ENCODE measurements at regions not wholly inside any gene's neighbourhood (a gene's known extent, or its start where the extent isn't known, plus 50 kb on each side); places are given as distances from the start of the nearest gene placed in this dataset.
"Not testable (repeated sequence)": the region's sequence is repeated elsewhere in the genome, so short reads cannot be mapped to it uniquely, and the experiment has no call there.

- Mint-ChIP-seq H3K4me1 (ENCODE audit: low read depth) (peaks cover 41% of the 10 kb centered on the region), H3K27ac (peak overlapping the region; percentile 35), H3K9me3 (ENCODE audit: insufficient read depth) (no peaks in the 10 kb centered on the region), H3K36me3 (ENCODE audit: low read depth) (no peaks in the 10 kb centered on the region), H3K4me3 (no peak overlapping the region), H3K27me3 (ENCODE audit: low read depth) (no peaks in the 10 kb centered on the region)
- CTCF ChIA-PET = interaction anchor here (0.8 to 7.5 kb wide), 7 partner anchors 11 to 1702 kb away, joined by 3 to 51 read pairs (median 4); no protein-coding TSS in a partner anchor
- no peak for DNase-seq
- POLR2A ChIA-PET = interaction anchor here (1.0 kb wide), 1 partner anchor 257 kb away, joined by 3 read pairs; the partner anchor contains the start of gene BTBD10
- ATAC-seq = no peak
Measured at GRCh38 chr11:13206086-13206640, 71.4 kb upstream of the BMAL1 start.

GRCh38 chr11:13207270-13207664 lies 70.3 kb upstream of the BMAL1 start:
- Mint-ChIP-seq H3K4me1 (ENCODE audit: low read depth) (peaks cover 41% of the 10 kb centered on the region), H3K27me3 (ENCODE audit: low read depth) (no peaks in the 10 kb centered on the region), H3K9me3 (ENCODE audit: insufficient read depth) (no peaks in the 10 kb centered on the region), H3K27ac (peak overlapping the region; percentile 69), H3K36me3 (ENCODE audit: low read depth) (no peaks in the 10 kb centered on the region), H3K4me3 (peak overlapping the region; percentile 56)
- POLR2A ChIA-PET = interaction anchor here (0.6 to 1.2 kb wide), 2 partner anchors 132 to 690 kb away, joined by 3 read pairs; no protein-coding TSS in a partner anchor
- ATAC-seq = no peak
- CTCF ChIA-PET = interaction anchor here (0.6 to 7.5 kb wide), 4 partner anchors 72 to 258 kb away, joined by 3 to 51 read pairs (median 24); no protein-coding TSS in a partner anchor
- no peak for DNase-seq

DNA sequence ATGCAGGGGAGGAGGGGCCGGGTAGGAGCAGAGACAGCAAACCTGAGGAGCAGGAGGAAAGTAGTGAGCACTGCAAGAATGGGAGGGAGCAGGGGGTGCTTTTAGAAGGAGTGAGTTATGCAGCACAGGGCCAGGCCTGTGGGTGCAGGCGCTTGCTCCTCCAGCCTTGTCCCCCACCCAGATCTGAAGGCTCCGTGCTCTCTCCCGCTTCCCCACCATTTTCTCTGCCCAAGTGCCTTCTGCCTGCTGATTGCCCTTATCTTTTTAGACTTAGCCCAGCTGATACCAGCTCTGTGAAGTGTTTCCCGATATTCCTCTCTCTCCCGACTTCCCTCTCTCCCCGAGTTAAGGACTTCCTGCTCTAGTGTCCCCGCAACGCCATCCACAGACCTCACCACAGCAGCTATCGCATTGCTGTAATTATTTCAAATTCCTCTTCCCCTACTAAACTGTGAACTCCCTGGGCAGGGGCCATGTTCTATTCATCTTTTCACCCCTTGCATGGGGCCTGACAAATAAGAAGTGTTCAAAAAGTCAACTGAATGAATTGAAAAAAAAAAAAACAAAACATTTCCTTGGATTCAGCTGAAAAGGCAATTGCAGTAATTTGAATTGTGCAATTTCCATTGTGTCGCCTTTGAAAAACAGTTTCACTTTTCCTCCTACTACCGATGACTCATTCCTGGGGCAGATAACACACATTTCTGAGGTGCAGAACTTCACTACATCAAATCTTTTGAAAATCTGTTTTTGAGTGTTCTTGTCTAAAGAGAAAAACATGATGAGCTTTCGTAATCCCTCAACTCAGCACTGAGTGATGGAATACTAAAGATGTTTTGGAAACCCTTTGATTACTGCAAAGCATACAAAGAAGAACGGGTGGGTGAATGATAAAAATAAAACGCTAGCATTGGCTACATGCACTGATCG lies 69.7 kb upstream of the BMAL1 start:
- ChIA-PET CTCF (interaction anchor here (0.6 to 7.5 kb wide), 7 partner anchors 18 to 257 kb away, joined by 3 to 51 read pairs (median 8); no protein-coding TSS in a partner anchor), POLR2A (interaction anchor here (0.6 to 1.2 kb wide), 2 partner anchors 131 to 691 kb away, joined by 3 read pairs; no protein-coding TSS in a partner anchor)
- Mint-ChIP-seq H3K9me3 (ENCODE audit: insufficient read depth) (no peaks in the 10 kb centered on the region), H3K36me3 (ENCODE audit: low read depth) (no peaks in the 10 kb centered on the region), H3K27ac (peak overlapping the region; percentile 69), H3K4me1 (ENCODE audit: low read depth) (peaks cover 41% of the 10 kb centered on the region), H3K4me3 (peak overlapping the region; percentile 56), H3K27me3 (ENCODE audit: low read depth) (no peaks in the 10 kb centered on the region)
- DNase-seq = peak; percentile 33
- ATAC-seq = peak; percentile 73

DNA sequence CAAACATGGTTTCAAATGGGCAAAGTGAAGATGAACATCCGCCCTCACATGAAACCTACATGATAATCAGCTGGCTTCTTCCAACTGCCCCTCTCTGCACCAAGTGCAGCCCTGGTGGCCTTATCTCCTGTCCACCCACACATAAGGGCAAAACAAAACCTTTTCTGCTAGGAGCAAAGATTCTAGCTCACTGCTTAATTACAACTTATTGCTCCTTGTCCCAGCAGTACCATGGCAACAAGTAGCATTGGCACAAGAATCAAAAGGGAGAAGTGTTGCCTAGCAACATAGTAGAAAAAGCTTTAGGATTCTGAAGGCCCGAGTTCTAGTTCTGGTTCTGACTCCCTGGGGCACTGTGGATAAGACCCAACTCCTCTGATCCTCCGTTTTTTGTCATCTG lies 68.7 kb upstream of the BMAL1 start:
- Mint-ChIP-seq H3K4me3 (no peak overlapping the region), H3K4me1 (ENCODE audit: low read depth) (peaks cover 41% of the 10 kb centered on the region), H3K36me3 (ENCODE audit: low read depth) (no peaks in the 10 kb centered on the region), H3K27ac (no peak overlapping the region), H3K27me3 (ENCODE audit: low read depth) (peaks cover 1% of the 10 kb centered on the region), H3K9me3 (ENCODE audit: insufficient read depth) (no peaks in the 10 kb centered on the region)
- ChIA-PET POLR2A (no interaction called here), CTCF (interaction anchor here (1.0 to 7.5 kb wide), 9 partner anchors 19 to 176 kb away, joined by 3 to 51 read pairs (median 8); no protein-coding TSS in a partner anchor)
- no peak for DNase-seq
- no peak for ATAC-seq

DNA sequence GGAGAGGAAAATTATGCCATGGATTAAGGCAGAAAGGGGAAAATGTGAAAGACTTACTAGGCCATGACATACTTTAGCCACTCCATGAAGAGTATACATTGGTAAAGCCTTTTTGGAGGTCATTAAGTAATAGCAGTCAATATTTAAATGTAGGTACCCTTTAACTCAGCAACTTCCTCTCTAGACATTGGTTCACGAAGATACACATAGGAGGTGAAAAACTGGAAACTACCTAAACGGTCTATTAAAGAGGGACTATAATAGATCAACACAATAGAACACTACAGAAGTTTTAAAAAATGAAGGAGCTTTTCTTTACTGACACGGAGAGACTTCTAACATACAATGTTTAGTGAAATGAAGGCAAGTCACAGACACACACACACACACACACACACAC lies 68.2 kb upstream of the BMAL1 start:
- ATAC-seq = no peak
- no peak overlapping the region for H3K4me3 Mint-ChIP-seq
- ChIA-PET POLR2A (no interaction called here), CTCF (interaction anchor here (0.8 to 7.5 kb wide), 18 partner anchors 12 to 256 kb away, joined by 3 to 51 read pairs (median 6); no protein-coding TSS in a partner anchor)
- no peaks in the 10 kb centered on the region for H3K9me3 Mint-ChIP-seq (ENCODE audit: insufficient read depth)
- H3K27ac Mint-ChIP-seq = no peak overlapping the region
- H3K36me3 Mint-ChIP-seq (ENCODE audit: low read depth) = no peaks in the 10 kb centered on the region
- DNase-seq = no peak
- peaks cover 3% of the 10 kb centered on the region for H3K27me3 Mint-ChIP-seq (ENCODE audit: low read depth)
- peaks cover 39% of the 10 kb centered on the region for H3K4me1 Mint-ChIP-seq (ENCODE audit: low read depth)

GRCh38 chr11:13210424-13210823 lies 67.2 kb upstream of the BMAL1 start:
- ChIA-PET CTCF (interaction anchor here (0.8 to 7.5 kb wide), 23 partner anchors 13 to 255 kb away, joined by 3 to 51 read pairs (median 4); no protein-coding TSS in a partner anchor), POLR2A (interaction anchor here (0.6 kb wide), 1 partner anchor 1110 kb away, joined by 4 read pairs; no protein-coding TSS in a partner anchor)
- H3K36me3 Mint-ChIP-seq (ENCODE audit: low read depth) = no peaks in the 10 kb centered on the region
- ATAC-seq (no peak), DNase-seq (peak; percentile 57)
- H3K27me3 Mint-ChIP-seq (ENCODE audit: low read depth) = peaks cover 8% of the 10 kb centered on the region
- H3K9me3 Mint-ChIP-seq (ENCODE audit: insufficient read depth) = no peaks in the 10 kb centered on the region
- H3K4me1 Mint-ChIP-seq (ENCODE audit: low read depth) = peaks cover 30% of the 10 kb centered on the region
- no peak overlapping the region for H3K27ac Mint-ChIP-seq
- H3K4me3 Mint-ChIP-seq = no peak overlapping the region

- Mint-ChIP-seq H3K4me1 (ENCODE audit: low read depth) (peaks cover 3% of the 10 kb centered on the region), H3K27ac (no peak overlapping the region), H3K4me3 (no peak overlapping the region), H3K9me3 (ENCODE audit: insufficient read depth) (no peaks in the 10 kb centered on the region), H3K27me3 (ENCODE audit: low read depth) (peaks cover 10% of the 10 kb centered on the region), H3K36me3 (ENCODE audit: low read depth) (no peaks in the 10 kb centered on the region)
- ChIA-PET CTCF (interaction anchor here (1.1 to 3.6 kb wide), 3 partner anchors 24 to 129 kb away, joined by 3 to 15 read pairs (median 4); no protein-coding TSS in a partner anchor), POLR2A (no interaction called here)
- ATAC-seq (no peak), DNase-seq (no peak)
Measured at GRCh38 chr11:13214276-13214675, 63.3 kb upstream of the BMAL1 start.

DNA sequence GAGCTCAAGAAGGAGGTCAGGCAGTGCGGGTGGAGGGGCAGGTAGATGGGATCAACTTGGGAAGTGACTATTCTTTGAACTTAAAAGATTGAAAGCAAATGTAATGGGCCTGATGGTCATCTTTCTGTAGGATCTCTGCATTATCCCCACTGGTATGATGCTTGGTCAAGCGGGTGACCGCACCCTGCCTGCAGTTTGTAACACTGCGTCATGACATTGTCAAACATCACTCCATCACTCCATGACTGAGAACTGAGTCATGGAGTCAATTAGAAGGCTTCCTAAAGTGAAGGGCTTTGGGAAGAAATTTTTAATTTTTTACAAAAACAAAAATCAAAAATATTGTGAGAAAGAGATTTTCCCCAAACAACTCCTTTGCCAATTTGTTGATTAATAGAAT lies 62.4 kb upstream of the BMAL1 start:
- H3K4me1 Mint-ChIP-seq (ENCODE audit: low read depth) = peaks cover 3% of the 10 kb centered on the region
- H3K27me3 Mint-ChIP-seq (ENCODE audit: low read depth) = peaks cover 10% of the 10 kb centered on the region
- no peak for DNase-seq
- H3K9me3 Mint-ChIP-seq (ENCODE audit: insufficient read depth) = no peaks in the 10 kb centered on the region
- no peak overlapping the region for H3K4me3 Mint-ChIP-seq
- H3K36me3 Mint-ChIP-seq (ENCODE audit: low read depth) = no peaks in the 10 kb centered on the region
- no peak for ATAC-seq
- no peak overlapping the region for H3K27ac Mint-ChIP-seq
- POLR2A ChIA-PET = no interaction called here
- CTCF ChIA-PET = interaction anchor here (0.6 to 3.6 kb wide), 2 partner anchors 120 to 201 kb away, joined by 4 to 15 read pairs; no protein-coding TSS in a partner anchor

DNA sequence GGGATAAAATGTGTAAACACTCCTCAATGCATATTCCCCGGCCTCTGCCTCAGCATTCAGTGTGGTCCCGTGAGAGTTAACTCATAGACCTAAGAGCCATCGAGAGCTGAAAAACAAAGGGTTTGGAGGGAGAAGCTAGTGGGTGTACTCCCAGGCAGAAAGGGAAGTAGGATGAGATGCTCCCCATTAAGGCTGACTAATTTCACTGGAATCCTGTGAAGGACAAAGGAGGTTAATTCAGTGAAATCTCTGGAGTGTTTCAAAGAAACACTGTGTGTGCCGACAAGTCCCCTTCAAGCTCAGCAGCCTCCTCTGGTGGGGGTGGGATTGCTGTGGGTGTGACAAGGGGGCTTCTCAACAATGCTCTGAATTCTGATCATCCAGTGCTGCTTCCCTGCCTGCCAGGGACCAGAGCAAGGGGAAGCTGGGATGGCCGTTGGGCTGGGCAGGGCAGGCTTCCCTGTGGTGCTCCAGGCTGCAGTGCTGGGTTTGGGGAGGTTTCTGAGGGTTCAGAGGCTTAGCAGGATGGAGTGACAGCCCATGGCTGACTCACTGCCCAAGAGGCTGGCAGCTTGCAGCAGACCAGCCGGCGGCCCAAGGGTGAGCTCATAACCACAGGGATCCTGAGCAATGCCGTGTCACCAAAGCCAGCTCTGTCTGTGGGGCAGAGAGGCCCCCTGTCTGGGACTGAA lies 61.4 kb upstream of the BMAL1 start:
- no peak for DNase-seq
- ChIA-PET CTCF (interaction anchor here (0.6 to 3.6 kb wide), 5 partner anchors 11 to 200 kb away, joined by 3 to 15 read pairs (median 4); no protein-coding TSS in a partner anchor), POLR2A (no interaction called here)
- Mint-ChIP-seq H3K4me3 (no peak overlapping the region), H3K27ac (no peak overlapping the region), H3K4me1 (ENCODE audit: low read depth) (peaks cover 3% of the 10 kb centered on the region), H3K36me3 (ENCODE audit: low read depth) (no peaks in the 10 kb centered on the region), H3K27me3 (ENCODE audit: low read depth) (peaks cover 10% of the 10 kb centered on the region), H3K9me3 (ENCODE audit: insufficient read depth) (no peaks in the 10 kb centered on the region)
- no peak for ATAC-seq

DNA sequence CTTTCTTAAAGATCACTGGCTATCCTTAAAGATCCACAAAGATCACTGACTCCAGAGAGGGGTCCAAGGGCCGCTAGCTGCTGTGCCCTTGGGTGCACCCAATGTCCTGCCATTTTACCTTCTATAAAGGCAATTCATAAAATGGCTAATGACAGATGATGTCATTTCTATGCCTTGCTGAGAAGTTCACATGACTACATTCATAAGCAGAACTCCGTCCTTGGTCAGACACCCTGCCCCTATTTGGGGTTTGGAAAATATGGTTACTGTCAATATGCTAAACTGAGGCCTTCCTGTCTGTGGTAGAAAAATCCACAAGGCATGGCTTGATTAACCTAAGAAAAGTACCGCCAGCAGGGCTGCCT lies 60.9 kb upstream of the BMAL1 start:
- ATAC-seq = no peak
- Mint-ChIP-seq H3K36me3 (ENCODE audit: low read depth) (no peaks in the 10 kb centered on the region), H3K27me3 (ENCODE audit: low read depth) (peaks cover 10% of the 10 kb centered on the region), H3K4me1 (ENCODE audit: low read depth) (peaks cover 3% of the 10 kb centered on the region), H3K4me3 (no peak overlapping the region), H3K9me3 (ENCODE audit: insufficient read depth) (no peaks in the 10 kb centered on the region), H3K27ac (no peak overlapping the region)
- CTCF ChIA-PET = interaction anchor here (0.8 to 1.9 kb wide), 3 partner anchors 11 to 127 kb away, joined by 3 to 4 read pairs (median 3); no protein-coding TSS in a partner anchor
- POLR2A ChIA-PET = no interaction called here
- DNase-seq = no peak

DNA sequence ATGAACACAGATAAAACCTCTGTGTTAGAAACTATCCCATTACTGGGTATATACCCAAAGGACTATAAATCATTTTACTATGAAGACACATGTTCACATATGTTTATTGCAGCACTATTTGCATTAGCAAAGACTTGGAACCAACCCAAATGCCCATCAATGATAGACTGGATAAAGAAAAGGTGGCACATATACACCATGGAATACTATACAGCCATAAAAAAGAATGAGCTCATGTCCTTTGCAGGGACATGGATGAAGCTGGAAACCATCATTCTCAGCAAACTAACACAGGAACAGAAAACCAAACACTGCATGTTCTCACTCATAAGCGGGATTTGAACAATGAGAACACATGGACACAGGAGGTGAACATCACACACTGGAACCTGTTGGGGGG lies 58.9 kb upstream of the BMAL1 start:
- H3K4me1 Mint-ChIP-seq (ENCODE audit: low read depth); ATAC-seq: not testable (repeated sequence)

More for the DNA sequence above, 58.9 kb upstream of the BMAL1 start:
- H3K27ac Mint-ChIP-seq; H3K9me3 Mint-ChIP-seq (ENCODE audit: insufficient read depth); POLR2A ChIA-PET; H3K36me3 Mint-ChIP-seq (ENCODE audit: low read depth); DNase-seq; H3K4me3 Mint-ChIP-seq; H3K27me3 Mint-ChIP-seq (ENCODE audit: low read depth); CTCF ChIA-PET: not testable (repeated sequence)
